GM18499 (cell line): ENCODE measurements at regions not wholly inside any gene's neighbourhood (a gene's known extent, or its start where the extent isn't known, plus 50 kb on each side); places are given as distances from the start of the nearest gene placed in this dataset.
A peak's percentile ranks its signal among the peaks of the same experiment; 100 is the strongest.
"Not testable (repeated sequence)": the region's sequence is repeated elsewhere in the genome, so short reads cannot be mapped to it uniquely, and the experiment has no call there.

Experiments used
- ATAC-seq: cut with Tn5 transposase; IDR thresholded peaks from one replicate; pipeline ENCODE4 v1.9.1; 2021; ENCODE audit warnings: moderate number of reproducible peaks; ENCODE audit not compliant: insufficient read depth, unreplicated experiment

- no peak for ATAC-seq
Measured at GRCh38 chr10:6936931-6937330, 356.9 kb upstream of the PRKCQ start.

- no peak for ATAC-seq
Measured at GRCh38 chr10:6929148-6929830, 349.2 kb upstream of the PRKCQ start.

GRCh38 chr10:6928586-6928985 lies 348.5 kb upstream of the PRKCQ start:
- no peak for ATAC-seq

- no peak for ATAC-seq
Measured at GRCh38 chr10:6926971-6927370, 346.9 kb upstream of the PRKCQ start.

- no peak for ATAC-seq
Measured at GRCh38 chr10:6925146-6925545, 345.1 kb upstream of the PRKCQ start.

GRCh38 chr10:6924166-6924565 lies 344.1 kb upstream of the PRKCQ start:
- no peak for ATAC-seq

GRCh38 chr10:6921026-6921425 lies 340.9 kb upstream of the PRKCQ start:
- ATAC-seq, result not testable (repeated sequence)

- ATAC-seq, result peak; percentile 83
Measured at GRCh38 chr10:6920072-6921019, 340.3 kb upstream of the PRKCQ start.

GRCh38 chr10:6919077-6919476 lies 339.0 kb upstream of the PRKCQ start:
- no peak for ATAC-seq

- ATAC-seq, result no peak
Measured at GRCh38 chr10:6918305-6918704, 338.2 kb upstream of the PRKCQ start.

- no peak for ATAC-seq
Measured at GRCh38 chr10:6917125-6917524, 337.0 kb upstream of the PRKCQ start.

GRCh38 chr10:6916601-6917000 lies 336.5 kb upstream of the PRKCQ start:
- ATAC-seq, result peak; percentile 45

- ATAC-seq, result no peak
Measured at GRCh38 chr10:6915307-6915706, 335.2 kb upstream of the PRKCQ start.

- ATAC-seq, result no peak
Measured at GRCh38 chr10:6912929-6913328, 332.9 kb upstream of the PRKCQ start.

GRCh38 chr10:6912424-6912823 lies 332.3 kb upstream of the PRKCQ start:
- no peak for ATAC-seq

GRCh38 chr10:6912021-6912420 lies 331.9 kb upstream of the PRKCQ start:
- no peak for ATAC-seq

- ATAC-seq, result no peak
Measured at GRCh38 chr10:6909905-6910560, 330.0 kb upstream of the PRKCQ start.

- no peak for ATAC-seq
Measured at GRCh38 chr10:6907877-6908530, 327.9 kb upstream of the PRKCQ start.

- ATAC-seq, result no peak
Measured at GRCh38 chr10:6894405-6894804, 314.3 kb upstream of the PRKCQ start.

GRCh38 chr10:6892864-6893263 lies 312.8 kb upstream of the PRKCQ start:
- no peak for ATAC-seq

- no peak for ATAC-seq
Measured at GRCh38 chr10:6891924-6892323, 311.8 kb upstream of the PRKCQ start.
